LNCaP clone FGC (cell line): ENCODE measurements at regions not wholly inside any gene's neighbourhood (a gene's known extent, or its start where the extent isn't known, plus 50 kb on each side); places are given as distances from the start of the nearest gene placed in this dataset.

ENCODE experiments used
- DNase-seq: peaks from one replicate; pipeline ENCODE4 v3.0.0-alpha.2; 2011; ENCODE audit warnings: low read depth
- H3K4me3 ChIP-seq: 2 replicates; pipeline ENCODE4 v1.5.1; 2011; ENCODE audit warnings: mild to moderate bottlenecking, low read depth, low read length, control low read depth
- TF ChIP-seq, protein P1 (sequence below): IDR thresholded peaks from 2 replicates; pipeline ENCODE4 v1.5.1; 2012; ENCODE audit warnings: mild to moderate bottlenecking; ENCODE audit not compliant: control insufficient read depth, insufficient read depth; ENCODE audit errors: extremely low read depth

- no peak overlapping the region for H3K4me3 ChIP-seq
- DNase-seq, result no peak
- TF ChIP-seq, protein P1, sequence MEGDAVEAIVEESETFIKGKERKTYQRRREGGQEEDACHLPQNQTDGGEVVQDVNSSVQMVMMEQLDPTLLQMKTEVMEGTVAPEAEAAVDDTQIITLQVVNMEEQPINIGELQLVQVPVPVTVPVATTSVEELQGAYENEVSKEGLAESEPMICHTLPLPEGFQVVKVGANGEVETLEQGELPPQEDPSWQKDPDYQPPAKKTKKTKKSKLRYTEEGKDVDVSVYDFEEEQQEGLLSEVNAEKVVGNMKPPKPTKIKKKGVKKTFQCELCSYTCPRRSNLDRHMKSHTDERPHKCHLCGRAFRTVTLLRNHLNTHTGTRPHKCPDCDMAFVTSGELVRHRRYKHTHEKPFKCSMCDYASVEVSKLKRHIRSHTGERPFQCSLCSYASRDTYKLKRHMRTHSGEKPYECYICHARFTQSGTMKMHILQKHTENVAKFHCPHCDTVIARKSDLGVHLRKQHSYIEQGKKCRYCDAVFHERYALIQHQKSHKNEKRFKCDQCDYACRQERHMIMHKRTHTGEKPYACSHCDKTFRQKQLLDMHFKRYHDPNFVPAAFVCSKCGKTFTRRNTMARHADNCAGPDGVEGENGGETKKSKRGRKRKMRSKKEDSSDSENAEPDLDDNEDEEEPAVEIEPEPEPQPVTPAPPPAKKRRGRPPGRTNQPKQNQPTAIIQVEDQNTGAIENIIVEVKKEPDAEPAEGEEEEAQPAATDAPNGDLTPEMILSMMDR, result no peak
Observed at GRCh38 chr12:20127413-20127812, 240.9 kb upstream of the PDE3A start.

GRCh38 chr12:20128928-20129327, 239.4 kb upstream of the PDE3A start:
- DNase-seq, result no peak
- no peak overlapping the region for H3K4me3 ChIP-seq
- TF ChIP-seq, protein P1, result no peak

DNA sequence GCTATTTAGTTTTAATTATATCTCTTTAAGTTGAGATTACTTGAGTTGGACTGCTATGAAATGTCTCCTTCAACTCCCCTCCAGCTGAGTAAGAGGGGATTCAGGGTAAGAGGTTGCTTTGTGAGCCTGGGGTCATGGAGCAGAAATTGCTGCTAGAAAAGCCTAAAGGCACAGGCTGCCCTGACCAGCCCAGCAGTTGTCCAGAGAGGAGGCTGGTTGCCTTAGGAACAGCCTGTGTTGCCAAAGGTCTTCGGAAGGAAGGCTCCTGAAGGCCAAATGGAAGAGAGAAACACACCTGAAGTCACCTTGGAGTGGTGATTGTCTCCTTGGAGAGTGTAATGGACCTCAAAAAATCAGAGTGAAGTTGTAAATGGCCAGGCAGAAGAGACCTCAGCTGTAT, 235.5 kb upstream of the PDE3A start:
- no peak for DNase-seq
- no peak overlapping the region for H3K4me3 ChIP-seq
- TF ChIP-seq, protein P1, result no peak

DNA sequence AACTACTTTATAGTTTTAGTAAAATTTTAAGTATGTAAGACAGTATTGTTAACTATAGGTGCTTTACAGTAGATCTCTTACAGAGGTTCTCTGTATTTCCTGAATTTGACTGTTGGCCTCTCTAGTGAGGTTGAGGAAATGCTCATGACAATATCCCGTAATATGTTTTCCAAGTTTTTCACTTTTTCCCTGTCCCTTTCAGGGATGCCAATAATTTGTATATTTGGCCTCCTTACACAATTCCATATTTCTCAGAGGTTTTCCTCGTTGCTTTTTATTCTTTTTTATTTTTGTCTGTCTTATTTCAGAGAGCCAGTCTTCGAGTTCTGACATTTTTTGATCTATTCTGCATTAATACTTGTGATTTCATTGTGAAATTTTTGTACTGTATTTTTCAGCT, 233.7 kb upstream of the PDE3A start:
- H3K4me3 ChIP-seq, result no peak overlapping the region
- no peak for DNase-seq
- TF ChIP-seq, protein P1, result no peak

DNA sequence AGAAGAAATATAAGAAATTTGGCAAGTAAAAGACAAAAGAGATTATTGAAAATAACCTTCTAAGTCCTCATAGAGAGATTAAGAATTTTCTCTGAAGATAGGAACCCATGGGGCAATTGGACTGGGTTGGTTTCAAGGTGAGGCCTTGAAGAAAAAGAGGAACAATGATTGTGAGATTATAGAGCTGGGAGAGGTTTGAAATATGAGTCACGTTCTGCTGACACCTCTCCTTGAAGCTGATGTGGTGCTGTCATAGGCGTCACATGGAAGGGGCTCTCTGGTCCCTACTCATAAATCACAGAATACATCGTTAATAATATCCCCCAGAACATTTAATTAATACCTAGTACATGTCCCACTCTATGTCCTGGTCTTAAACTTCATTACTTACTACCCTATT, 227.6 kb upstream of the PDE3A start:
- H3K4me3 ChIP-seq, result no peak overlapping the region
- no peak for DNase-seq
- TF ChIP-seq, protein P1, result no peak

DNA sequence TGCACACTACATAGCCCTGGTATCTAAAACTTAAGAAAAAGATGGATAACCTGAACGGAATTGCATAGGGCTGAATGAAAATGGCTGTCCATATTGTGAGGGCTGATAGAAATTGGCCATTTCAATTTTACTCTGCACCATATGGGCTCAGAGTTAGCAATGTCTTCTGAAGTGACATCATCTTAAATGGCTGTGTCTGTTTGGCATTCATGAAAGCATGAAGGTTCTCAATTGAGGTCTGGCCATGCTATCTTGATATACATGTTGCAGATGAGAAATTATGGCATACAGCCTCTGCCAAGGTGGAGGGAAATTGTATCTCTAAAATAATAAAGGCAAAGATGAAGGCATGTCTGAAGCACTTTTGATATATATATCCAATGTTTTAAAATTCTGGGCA, 226.0 kb upstream of the PDE3A start:
- H3K4me3 ChIP-seq, result no peak overlapping the region
- no peak for DNase-seq
- TF ChIP-seq, protein P1, result no peak

DNA sequence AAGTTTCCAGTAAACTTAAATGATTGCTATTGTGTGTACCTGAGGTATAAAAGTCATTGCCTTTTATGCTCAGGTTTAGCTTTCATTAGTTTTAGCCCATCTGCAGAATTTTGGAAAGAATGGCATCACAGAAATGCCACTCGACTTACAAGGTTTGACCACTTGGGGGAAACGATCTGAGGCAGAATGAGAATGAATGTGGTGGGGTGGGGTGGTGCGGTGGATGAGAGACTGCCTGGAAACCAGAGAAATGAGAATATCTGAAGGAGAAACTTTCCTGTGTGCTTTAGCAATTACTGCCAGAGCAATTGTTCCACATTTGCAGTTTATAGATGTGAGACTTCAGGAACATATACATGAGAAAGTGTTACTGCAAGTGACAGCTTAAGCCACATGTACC, 225.4 kb upstream of the PDE3A start:
- TF ChIP-seq, protein P1, result no peak
- H3K4me3 ChIP-seq, result no peak overlapping the region
- DNase-seq, result no peak
